ENCODE measurements at regions not wholly inside any gene's neighbourhood (a gene's known extent, or its start where the extent isn't known, plus 50 kb on each side); places are given as distances from the start of the nearest gene placed in this dataset.

- H3K27ac ChIP-seq: no peak overlapping the region
- DNase-seq: no peak
- TF ChIP-seq CTCF (IDR thresholded peaks at IDR 0.05) (no peak), POLR2A (IDR thresholded peaks at IDR 0.05) (no peak)
Observed at GRCh38 chr7:26459540-26460193, 168.0 kb downstream of the SNX10 start.

GRCh38 chr7:26460351-26461085 is 168.9 kb downstream of the SNX10 start:
- DNase-seq: no peak
- TF ChIP-seq CTCF (IDR thresholded peaks at IDR 0.05): no peak
- no peak for TF ChIP-seq POLR2A (IDR thresholded peaks at IDR 0.05)

More at GRCh38 chr7:26459540-26460193, 168.0 kb downstream of the SNX10 start:
- no peaks in the 10 kb centered on the region for H3K9me3 ChIP-seq
- H3K4me3 ChIP-seq: no peak overlapping the region
- no peaks in the 10 kb centered on the region for H3K4me1 ChIP-seq
- H3K27me3 ChIP-seq: no peaks in the 10 kb centered on the region
- no peaks in the 10 kb centered on the region for H3K36me3 ChIP-seq

GRCh38 chr7:26461518-26461917 is 169.9 kb downstream of the SNX10 start:
- Histone ChIP-seq H3K27ac (no peak overlapping the region), H3K4me1 (no peaks in the 10 kb centered on the region), H3K27me3 (no peaks in the 10 kb centered on the region), H3K36me3 (no peaks in the 10 kb centered on the region), H3K9me3 (no peaks in the 10 kb centered on the region), H3K4me3 (no peak overlapping the region)
- TF ChIP-seq POLR2A (IDR thresholded peaks at IDR 0.05): no peak
- no peak for TF ChIP-seq CTCF (IDR thresholded peaks at IDR 0.05)
- no peak for DNase-seq

More at GRCh38 chr7:26460351-26461085, 168.9 kb downstream of the SNX10 start:
- no peaks in the 10 kb centered on the region for H3K36me3 ChIP-seq
- H3K27ac ChIP-seq: no peak overlapping the region
- no peaks in the 10 kb centered on the region for H3K27me3 ChIP-seq
- no peaks in the 10 kb centered on the region for H3K4me1 ChIP-seq
- H3K4me3 ChIP-seq: no peak overlapping the region
- H3K9me3 ChIP-seq: no peaks in the 10 kb centered on the region

- no peaks in the 10 kb centered on the region for H3K4me1 ChIP-seq
Observed at GRCh38 chr7:26466007-26466406, 174.3 kb downstream of the SNX10 start.

GRCh38 chr7:26467104-26467503 is 175.4 kb downstream of the SNX10 start:
- TF ChIP-seq POLR2A (IDR thresholded peaks at IDR 0.05): no peak
- no peak for TF ChIP-seq CTCF (IDR thresholded peaks at IDR 0.05)
- Histone ChIP-seq H3K27me3 (no peaks in the 10 kb centered on the region), H3K9me3 (no peaks in the 10 kb centered on the region), H3K27ac (no peak overlapping the region), H3K36me3 (no peaks in the 10 kb centered on the region), H3K4me1 (no peaks in the 10 kb centered on the region), H3K4me3 (no peak overlapping the region)
- no peak for DNase-seq

More at GRCh38 chr7:26466007-26466406, 174.3 kb downstream of the SNX10 start:
- H3K4me3 ChIP-seq: no peak overlapping the region
- no peak overlapping the region for H3K27ac ChIP-seq
- TF ChIP-seq CTCF (IDR thresholded peaks at IDR 0.05): no peak
- TF ChIP-seq POLR2A (IDR thresholded peaks at IDR 0.05): no peak
- H3K9me3 ChIP-seq: no peaks in the 10 kb centered on the region
- no peaks in the 10 kb centered on the region for H3K36me3 ChIP-seq
- DNase-seq: no peak
- H3K27me3 ChIP-seq: no peaks in the 10 kb centered on the region

Measured in Peyer's patch (tissue), 4 donors.